AG04449 (cell line): ENCODE measurements at regions not wholly inside any gene's neighbourhood (a gene's known extent, or its start where the extent isn't known, plus 50 kb on each side); places are given as distances from the start of the nearest gene placed in this dataset.

ENCODE experiments used
- CTCF ChIA-PET: fragments of 350-600 bp; formaldehyde crosslinking; extraction: SDS; loops from one replicate; lab custom pipeline; 2021; ENCODE audit warnings: antibody characterized with exemption; lab: Yijun Ruan, JAX
- POLR2A ChIA-PET: fragments of 400-600, 350-600 bp; formaldehyde crosslinking; extraction: SDS; loops from one replicate; lab custom pipeline; 2020; ENCODE audit warnings: antibody characterized with exemption, inconsistent platforms; lab: Yijun Ruan, JAX
- DNase-seq: peaks from one replicate; pipeline ENCODE4 v3.0.0-alpha.2; 2010; ENCODE audit warnings: low read depth, low spot score
- H3K4me3 ChIP-seq: 2 replicates; pipeline ENCODE4 v1.5.1; 2011; ENCODE audit warnings: low read depth, mild to moderate bottlenecking, control low read depth, low read length
- TF ChIP-seq, protein P1 (sequence below): IDR thresholded peaks from one replicate; pipeline ENCODE4 v1.5.1; 2011; ENCODE audit warnings: mild to moderate bottlenecking, moderate library complexity, low read length, control low read depth, inconsistent platforms; ENCODE audit not compliant: insufficient read depth; ENCODE audit errors: missing control alignments

DNA sequence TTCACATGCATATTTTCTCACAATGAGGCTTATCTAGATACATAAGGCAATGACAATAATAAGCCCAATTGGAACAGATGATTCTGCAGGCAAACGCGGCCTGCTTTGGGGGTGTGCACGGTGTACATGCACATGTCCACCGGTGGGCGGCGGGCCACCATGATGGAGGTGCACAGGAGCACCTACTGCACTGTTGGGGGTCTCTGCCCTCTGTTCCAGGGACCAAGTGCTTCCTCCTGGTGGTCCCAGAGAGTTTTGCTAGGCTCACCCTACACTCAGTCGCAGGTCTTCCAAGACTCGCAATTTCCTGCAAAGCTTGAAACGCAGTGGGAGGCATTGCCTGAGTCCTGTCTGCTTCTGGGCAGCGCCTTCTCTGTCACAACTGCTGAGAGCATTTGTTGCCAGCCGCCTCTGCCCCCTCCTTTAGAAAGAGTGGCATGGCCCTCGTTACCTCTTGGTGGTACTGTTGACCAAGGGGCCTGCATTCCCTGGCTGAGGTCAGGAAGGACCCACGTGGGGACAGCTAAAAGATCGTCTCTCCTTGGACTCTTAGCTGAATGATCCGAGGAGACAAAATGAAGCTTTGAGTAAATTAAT is 135.3 kb downstream of the ERMARD start:
- TF ChIP-seq, protein P1, sequence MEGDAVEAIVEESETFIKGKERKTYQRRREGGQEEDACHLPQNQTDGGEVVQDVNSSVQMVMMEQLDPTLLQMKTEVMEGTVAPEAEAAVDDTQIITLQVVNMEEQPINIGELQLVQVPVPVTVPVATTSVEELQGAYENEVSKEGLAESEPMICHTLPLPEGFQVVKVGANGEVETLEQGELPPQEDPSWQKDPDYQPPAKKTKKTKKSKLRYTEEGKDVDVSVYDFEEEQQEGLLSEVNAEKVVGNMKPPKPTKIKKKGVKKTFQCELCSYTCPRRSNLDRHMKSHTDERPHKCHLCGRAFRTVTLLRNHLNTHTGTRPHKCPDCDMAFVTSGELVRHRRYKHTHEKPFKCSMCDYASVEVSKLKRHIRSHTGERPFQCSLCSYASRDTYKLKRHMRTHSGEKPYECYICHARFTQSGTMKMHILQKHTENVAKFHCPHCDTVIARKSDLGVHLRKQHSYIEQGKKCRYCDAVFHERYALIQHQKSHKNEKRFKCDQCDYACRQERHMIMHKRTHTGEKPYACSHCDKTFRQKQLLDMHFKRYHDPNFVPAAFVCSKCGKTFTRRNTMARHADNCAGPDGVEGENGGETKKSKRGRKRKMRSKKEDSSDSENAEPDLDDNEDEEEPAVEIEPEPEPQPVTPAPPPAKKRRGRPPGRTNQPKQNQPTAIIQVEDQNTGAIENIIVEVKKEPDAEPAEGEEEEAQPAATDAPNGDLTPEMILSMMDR = no peak
- no peak overlapping the region for H3K4me3 ChIP-seq
- no peak for DNase-seq
- CTCF ChIA-PET = no interaction called here
- POLR2A ChIA-PET = no interaction called here

DNA sequence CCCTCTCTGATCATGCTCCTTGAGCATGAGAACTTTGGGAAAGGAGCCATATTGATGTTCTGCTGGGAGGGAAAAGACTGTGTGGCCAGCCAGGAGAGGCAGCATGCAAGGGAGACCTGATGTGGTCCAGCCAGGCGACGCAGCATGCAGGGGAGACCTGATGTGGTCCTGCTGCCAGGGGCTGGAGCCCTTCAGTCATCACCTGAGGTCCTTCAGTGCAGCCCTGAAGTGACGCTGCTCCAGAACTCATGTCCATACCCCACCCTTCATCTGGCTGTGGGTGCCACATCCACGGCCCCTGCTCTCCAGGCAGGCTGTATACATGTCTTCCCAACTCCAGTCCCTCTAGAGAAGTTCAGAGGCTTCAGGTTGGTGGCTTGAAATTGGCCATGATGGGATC is 134.4 kb downstream of the ERMARD start:
- TF ChIP-seq, protein P1 = no peak
- no peak for DNase-seq
- no peak overlapping the region for H3K4me3 ChIP-seq
- ChIA-PET CTCF (no interaction called here), POLR2A (no interaction called here)

DNA sequence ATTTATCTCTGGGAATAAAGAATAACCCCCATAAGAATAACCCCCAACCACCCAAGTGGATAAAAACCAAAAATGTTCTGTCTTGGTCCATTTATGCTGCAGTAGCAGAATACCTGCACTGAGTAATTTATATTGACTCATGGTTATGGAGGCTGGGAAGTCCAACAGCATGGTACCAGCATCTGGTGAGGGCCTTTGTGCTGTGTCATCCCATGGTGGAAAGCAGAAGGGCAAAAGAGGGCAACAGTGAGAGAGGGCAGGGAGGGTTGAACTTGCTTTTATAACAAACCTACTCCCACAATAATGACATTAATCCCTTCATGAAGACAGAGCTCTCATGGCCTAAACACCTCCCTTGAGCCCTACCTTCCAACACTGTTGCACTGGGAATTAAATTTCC is 133.7 kb downstream of the ERMARD start:
- DNase-seq = no peak
- ChIA-PET CTCF (no interaction called here), POLR2A (no interaction called here)
- no peak overlapping the region for H3K4me3 ChIP-seq
- TF ChIP-seq, protein P1 = no peak

DNA sequence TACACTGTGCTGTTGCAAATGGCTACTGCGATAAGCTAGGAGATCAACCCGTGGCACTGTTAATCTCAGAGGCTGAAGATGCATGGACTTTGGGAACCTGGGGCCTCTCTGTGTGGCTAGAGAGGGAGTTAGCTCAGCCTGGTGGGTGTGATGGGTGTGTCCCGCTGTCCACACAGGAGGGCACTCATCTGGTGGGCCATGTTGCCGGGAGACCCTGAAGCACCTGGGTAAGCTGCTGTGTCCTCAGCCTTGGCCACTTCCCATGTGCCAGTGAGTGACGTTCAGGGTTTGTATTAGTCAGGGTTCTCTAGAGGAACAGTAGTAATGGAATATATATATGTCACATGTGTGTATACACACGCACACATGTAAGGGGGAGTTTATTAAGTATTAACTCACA is 132.7 kb downstream of the ERMARD start:
- TF ChIP-seq, protein P1 = no peak
- no peak overlapping the region for H3K4me3 ChIP-seq
- DNase-seq = no peak
- ChIA-PET CTCF (no interaction called here), POLR2A (no interaction called here)

DNA sequence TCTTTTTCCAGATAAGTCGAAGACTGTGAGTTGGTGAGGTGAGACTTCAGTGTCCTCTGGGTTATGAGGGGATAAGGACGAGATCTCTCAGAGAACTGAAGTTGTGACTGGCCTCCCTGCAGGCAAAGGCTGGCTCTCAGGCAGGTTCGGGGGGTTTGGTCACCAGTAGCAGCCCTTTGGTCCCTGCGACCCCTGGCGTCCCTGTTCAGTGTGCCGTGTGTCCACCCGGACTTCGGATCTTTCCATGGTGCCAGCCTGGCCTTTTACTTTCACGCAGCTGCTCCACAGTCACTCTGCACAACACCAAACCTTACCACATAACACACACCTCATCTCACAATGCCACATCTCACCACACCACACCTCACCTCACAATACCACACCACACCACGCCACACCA is 131.9 kb downstream of the ERMARD start:
- no peak for DNase-seq
- ChIA-PET CTCF (no interaction called here), POLR2A (no interaction called here)
- TF ChIP-seq, protein P1 = no peak
- no peak overlapping the region for H3K4me3 ChIP-seq

DNA sequence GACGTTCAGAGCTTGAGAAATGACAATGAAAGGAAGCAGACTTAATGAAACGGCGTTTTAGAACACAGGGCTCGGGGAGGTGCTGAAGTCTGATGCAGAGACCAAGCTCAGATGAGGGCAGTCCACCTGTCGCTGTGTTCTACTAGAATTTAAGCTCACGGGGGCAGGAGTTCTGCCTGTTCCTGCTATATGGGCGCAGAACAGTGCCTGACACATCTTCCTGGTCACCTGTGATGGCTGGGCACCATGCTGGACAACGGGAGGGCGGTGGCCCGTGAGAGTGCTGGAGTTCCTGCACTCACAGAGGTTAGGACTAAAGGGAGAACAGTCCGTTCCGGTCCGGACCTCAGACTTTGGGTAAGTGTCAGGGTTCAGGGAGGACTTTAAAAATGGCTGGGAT is 130.6 kb downstream of the ERMARD start:
- CTCF ChIA-PET = no interaction called here
- no peak for DNase-seq
- POLR2A ChIA-PET = no interaction called here
- TF ChIP-seq, protein P1 = no peak
- no peak overlapping the region for H3K4me3 ChIP-seq
